Gastroesophageal sphincter (tissue), 3 donors: ENCODE measurements at regions not wholly inside any gene's neighbourhood (a gene's known extent, or its start where the extent isn't known, plus 50 kb on each side); places are given as distances from the start of the nearest gene placed in this dataset.

ENCODE experiments used
- POLR2A ChIP-seq, 2 donors: fragments of 450-650 bp; IDR thresholded peaks; one replicate each; pipeline ENCODE4 v1.6.1; 2017; ENCODE audit warnings: antibody characterized with exemption in 2 of 2, mild to moderate bottlenecking in 2 of 2, moderate library complexity in 1 of 2
- TF ChIP-seq, protein P1 (sequence below), 4 experiments: fragments of 200-600 bp in 2 of 4; fragments of 450-650 bp in 2 of 4; sonication (generic) in 1 of 4; IDR thresholded peaks; one replicate each; pipeline ENCODE4 v1.5.1; 2017 to 2019; ENCODE audit warnings: antibody characterized with exemption in 4 of 4, mild to moderate bottlenecking in 2 of 4, moderate library complexity in 2 of 4

DNA sequence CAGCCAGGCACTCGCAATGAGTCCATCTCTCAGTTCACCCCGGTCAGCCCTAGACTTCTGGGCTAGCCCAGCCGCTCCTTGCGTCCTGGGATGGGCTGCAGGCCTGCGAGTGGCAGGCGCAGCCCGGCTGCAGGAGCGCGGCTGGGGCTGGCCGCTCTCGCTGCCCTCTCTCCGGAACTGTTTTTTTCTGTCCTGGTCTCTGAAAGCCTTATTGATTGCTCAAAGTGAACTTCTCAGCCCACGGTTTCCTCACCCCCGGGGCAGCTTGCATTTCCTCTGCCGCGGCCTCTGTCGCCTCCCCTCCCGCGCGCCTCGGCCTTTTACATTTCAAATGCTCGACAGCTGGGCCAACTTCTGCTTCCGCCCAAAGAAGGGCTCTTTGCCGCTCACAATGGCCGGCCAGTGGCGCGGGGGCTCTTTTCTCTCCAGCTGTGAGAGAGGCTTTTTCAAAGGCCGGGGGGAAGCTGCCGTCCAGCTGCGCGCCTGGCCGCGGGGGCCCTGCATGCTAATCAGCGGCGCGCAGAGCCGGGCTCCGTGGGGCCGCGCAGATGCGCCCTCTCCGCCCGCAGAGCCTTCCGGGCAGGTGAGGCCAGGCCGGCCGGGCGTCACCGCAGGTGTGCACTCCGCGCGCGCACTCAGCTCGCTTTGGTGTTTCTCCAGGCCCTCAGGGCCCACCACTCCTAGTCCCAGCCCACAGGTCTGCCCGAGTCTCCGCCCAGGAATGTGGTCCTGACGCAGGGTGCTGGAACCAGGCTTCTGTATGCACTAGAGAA, 513.8 kb downstream of the RNF144A start:
- TF ChIP-seq, protein P1, sequence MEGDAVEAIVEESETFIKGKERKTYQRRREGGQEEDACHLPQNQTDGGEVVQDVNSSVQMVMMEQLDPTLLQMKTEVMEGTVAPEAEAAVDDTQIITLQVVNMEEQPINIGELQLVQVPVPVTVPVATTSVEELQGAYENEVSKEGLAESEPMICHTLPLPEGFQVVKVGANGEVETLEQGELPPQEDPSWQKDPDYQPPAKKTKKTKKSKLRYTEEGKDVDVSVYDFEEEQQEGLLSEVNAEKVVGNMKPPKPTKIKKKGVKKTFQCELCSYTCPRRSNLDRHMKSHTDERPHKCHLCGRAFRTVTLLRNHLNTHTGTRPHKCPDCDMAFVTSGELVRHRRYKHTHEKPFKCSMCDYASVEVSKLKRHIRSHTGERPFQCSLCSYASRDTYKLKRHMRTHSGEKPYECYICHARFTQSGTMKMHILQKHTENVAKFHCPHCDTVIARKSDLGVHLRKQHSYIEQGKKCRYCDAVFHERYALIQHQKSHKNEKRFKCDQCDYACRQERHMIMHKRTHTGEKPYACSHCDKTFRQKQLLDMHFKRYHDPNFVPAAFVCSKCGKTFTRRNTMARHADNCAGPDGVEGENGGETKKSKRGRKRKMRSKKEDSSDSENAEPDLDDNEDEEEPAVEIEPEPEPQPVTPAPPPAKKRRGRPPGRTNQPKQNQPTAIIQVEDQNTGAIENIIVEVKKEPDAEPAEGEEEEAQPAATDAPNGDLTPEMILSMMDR (IDR thresholded peaks at IDR 0.05): no peak
- no peak for TF ChIP-seq POLR2A (IDR thresholded peaks at IDR 0.05)
